ENCODE measurements at regions not wholly inside any gene's neighbourhood (a gene's known extent, or its start where the extent isn't known, plus 50 kb on each side); places are given as distances from the start of the nearest gene placed in this dataset.

DNA sequence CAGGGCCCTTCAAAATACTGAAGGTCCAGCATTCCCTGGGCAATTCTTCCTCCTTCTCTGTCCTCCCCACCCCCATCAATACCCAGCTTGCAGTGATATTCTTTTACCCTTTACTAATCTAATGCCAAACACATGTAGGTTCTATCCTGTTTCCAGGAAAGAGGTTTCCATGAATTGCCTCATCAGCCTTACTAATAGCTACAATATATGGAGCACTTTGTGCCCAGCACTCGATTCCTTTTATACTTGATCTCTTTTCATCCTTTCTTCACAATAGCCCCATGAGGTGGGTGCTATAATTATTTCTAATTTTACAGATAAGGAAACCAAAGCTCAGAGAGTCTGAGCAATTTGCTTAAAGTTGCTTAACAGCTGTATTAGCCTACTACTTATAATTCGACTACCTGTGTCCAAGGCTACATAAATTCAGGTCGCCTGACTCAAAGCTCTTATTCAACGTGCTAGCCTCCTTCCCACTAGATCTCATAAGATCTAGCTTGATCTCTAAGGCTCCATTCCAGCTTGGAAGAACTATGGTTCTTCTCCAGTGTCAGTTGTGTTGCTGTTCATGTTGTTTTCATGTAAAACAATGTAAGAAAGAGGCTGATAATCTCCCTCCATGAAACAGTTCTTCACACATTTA lies 229.6 kb upstream of the PGRMC2 start:
- Histone ChIP-seq H3K4me1 (replicated peaks in 1 of 2; ENCODE audit: control insufficient read depth in 2 of 2, insufficient read depth in 2 of 2, low read length in 2 of 2) (peaks cover 6 to 62% of the 10 kb centered on the region in 2 experiments), H3K9me1 (ENCODE audit: control insufficient read depth, insufficient read depth, low read length) (no peaks in the 10 kb centered on the region), H3K79me2 (ENCODE audit: control insufficient read depth, insufficient read depth, low read length) (no peaks in the 10 kb centered on the region), H4K20me1 (replicated peaks; ENCODE audit: control insufficient read depth, insufficient read depth, low read length) (no peaks in the 10 kb centered on the region), H2AFZ (ENCODE audit: low read depth, low read length) (peak overlapping the region; percentile 73), H3K9ac (ENCODE audit: insufficient read depth in 1 of 2, low read depth in 2 of 2, low read length in 2 of 2) (peak overlapping the region; percentile 49 to 65; a peak in 3 of 4 replicates), H3K9me3 (replicated peaks; ENCODE audit: control insufficient read depth, insufficient read depth, low read depth, low read length) (peaks cover 7% of the 10 kb centered on the region; the same call in 1 of the 2 replicates), H3K4me2 (ENCODE audit: insufficient read depth, low read length) (peak overlapping the region; percentile 64), H3K4me3 (no peak overlapping the region; the same call in 1 of the 2 replicates), H3K27me3 (ENCODE audit: control insufficient read depth in 2 of 2, insufficient read depth in 2 of 2, low read length in 2 of 2) (no peaks in the 10 kb centered on the region), H3K27ac (ENCODE audit: extremely low read depth, low read depth, low read length) (peak overlapping the region; percentile 95), H3K36me3 (ENCODE audit: control insufficient read depth, insufficient read depth, low read length) (no peaks in the 10 kb centered on the region)
- WGBS (ENCODE audit: insufficient coverage, low coverage, missing lambda C conversion rate), result 5% methylated on average over 4 of the region's 4 CpGs
- FAIRE-seq, result peak; percentile 73
- intact Hi-C loops (cut with micrococcal nuclease) (loop anchor here (1.0 to 10.0 kb wide), 4 partner anchors 36 to 232 kb away; partner anchors contain the start of gene PGRMC2), in situ Hi-C loops (cut with MboI) (no loop called here)
- peak; percentile 60 for ATAC-seq
- ChIA-PET CTCF (ENCODE audit: low intra/inter-chr PET ratio) (no interaction called here), POLR2A (interaction anchor here (0.6 to 2.6 kb wide), 12 partner anchors 8 to 1104 kb away, joined by 3 to 17 read pairs (median 3); no protein-coding TSS in a partner anchor)
- peak in 3 of 4 experiments; percentile 20 to 84 (median 71) for DNase-seq (ENCODE audit: extremely low read depth in 1 of 4, low spot score in 3 of 4)
- BruUV-seq (replicated peaks), result no TSS peak
- TF ChIP-seq TSHZ1 (CRISPR knock-in tag; IDR thresholded peaks at IDR 0.05) (no peak), RB1 (IDR thresholded peaks at IDR 0.05; ENCODE audit: low read depth) (no peak), SMAD2 (IDR thresholded peaks at IDR 0.05; ENCODE audit: low read depth, low read length) (no peak), ZNF239 (CRISPR knock-in tag; IDR thresholded peaks at IDR 0.05) (no peak; the same call in 1 of the 2 replicates), JUN (IDR thresholded peaks at IDR 0.05; ENCODE audit: borderline replicate concordance, low read depth, low read length) (no peak), JUN (CRISPR knock-in tag; IDR thresholded peaks at IDR 0.05; ENCODE audit: borderline replicate concordance) (no peak), ZNF197 (CRISPR knock-in tag; IDR thresholded peaks at IDR 0.05; ENCODE audit: low read depth) (no peak), MBD2 (IDR thresholded peaks at IDR 0.05; ENCODE audit: borderline replicate concordance, low read depth) (no peak), ZNF717 (CRISPR knock-in tag; IDR thresholded peaks at IDR 0.05) (no peak), ZNF316 (IDR thresholded peaks at IDR 0.05) (peak; percentile 49), NFE2 (IDR thresholded peaks at IDR 0.05; ENCODE audit: low read depth) (peak; percentile 33; the same call in 1 of the 2 replicates)
- TF ChIP-seq, protein P1, sequence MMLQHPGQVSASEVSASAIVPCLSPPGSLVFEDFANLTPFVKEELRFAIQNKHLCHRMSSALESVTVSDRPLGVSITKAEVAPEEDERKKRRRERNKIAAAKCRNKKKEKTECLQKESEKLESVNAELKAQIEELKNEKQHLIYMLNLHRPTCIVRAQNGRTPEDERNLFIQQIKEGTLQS (IDR thresholded peaks at IDR 0.05), result peak; percentile 61; the same call in 1 of the 2 replicates
- TF ChIP-seq, protein P1 (CRISPR knock-in tag; conservative IDR thresholded peaks at IDR 0.05), result no peak
- TF ChIP-seq, protein P2, sequence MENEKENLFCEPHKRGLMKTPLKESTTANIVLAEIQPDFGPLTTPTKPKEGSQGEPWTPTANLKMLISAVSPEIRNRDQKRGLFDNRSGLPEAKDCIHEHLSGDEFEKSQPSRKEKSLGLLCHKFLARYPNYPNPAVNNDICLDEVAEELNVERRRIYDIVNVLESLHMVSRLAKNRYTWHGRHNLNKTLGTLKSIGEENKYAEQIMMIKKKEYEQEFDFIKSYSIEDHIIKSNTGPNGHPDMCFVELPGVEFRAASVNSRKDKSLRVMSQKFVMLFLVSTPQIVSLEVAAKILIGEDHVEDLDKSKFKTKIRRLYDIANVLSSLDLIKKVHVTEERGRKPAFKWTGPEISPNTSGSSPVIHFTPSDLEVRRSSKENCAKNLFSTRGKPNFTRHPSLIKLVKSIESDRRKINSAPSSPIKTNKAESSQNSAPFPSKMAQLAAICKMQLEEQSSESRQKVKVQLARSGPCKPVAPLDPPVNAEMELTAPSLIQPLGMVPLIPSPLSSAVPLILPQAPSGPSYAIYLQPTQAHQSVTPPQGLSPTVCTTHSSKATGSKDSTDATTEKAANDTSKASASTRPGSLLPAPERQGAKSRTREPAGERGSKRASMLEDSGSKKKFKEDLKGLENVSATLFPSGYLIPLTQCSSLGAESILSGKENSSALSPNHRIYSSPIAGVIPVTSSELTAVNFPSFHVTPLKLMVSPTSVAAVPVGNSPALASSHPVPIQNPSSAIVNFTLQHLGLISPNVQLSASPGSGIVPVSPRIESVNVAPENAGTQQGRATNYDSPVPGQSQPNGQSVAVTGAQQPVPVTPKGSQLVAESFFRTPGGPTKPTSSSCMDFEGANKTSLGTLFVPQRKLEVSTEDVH (IDR thresholded peaks at IDR 0.05; ENCODE audit: low read depth, partially characterized antibody), result no peak
